ENCODE measurements at regions not wholly inside any gene's neighbourhood (a gene's known extent, or its start where the extent isn't known, plus 50 kb on each side); places are given as distances from the start of the nearest gene placed in this dataset.

DNA sequence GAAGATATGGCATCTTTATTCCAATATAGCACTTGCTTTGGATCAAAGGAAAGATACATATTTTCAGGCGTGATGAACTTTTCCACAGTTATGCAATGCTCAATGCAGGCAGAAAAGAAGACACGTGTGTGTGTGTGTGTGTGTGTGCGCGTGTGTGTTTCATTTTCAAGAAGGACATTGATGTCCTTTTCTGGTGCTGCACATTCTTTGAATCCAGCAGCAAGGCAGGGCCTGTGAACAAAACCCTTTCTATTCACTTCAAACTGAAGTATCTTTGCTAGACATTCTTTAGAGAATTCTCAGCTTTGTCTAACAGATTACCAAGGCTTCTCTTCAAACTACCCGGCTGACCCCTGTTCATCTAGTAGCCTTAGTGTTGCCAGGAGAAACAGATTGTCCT, 124.6 kb downstream of the CD47 start:
- no peak for TF ChIP-seq CTCF (optimal IDR thresholded peaks at IDR 0.05 in 1 of 3, IDR thresholded peaks at IDR 0.05 in 1 of 3, conservative IDR thresholded peaks at IDR 0.05 in 1 of 3; ENCODE audit: extremely low read depth in 1 of 3, insufficient read depth in 2 of 3, low read length in 3 of 3)
- TF ChIP-seq EZH2 (IDR thresholded peaks at IDR 0.05; ENCODE audit: low read length) = no peak

Data from keratinocyte (primary cell).